ENCODE measurements at regions not wholly inside any gene's neighbourhood (a gene's known extent, or its start where the extent isn't known, plus 50 kb on each side); places are given as distances from the start of the nearest gene placed in this dataset.

GRCh38 chr16:73166441-73166851 lies 118.5 kb upstream of the ZFHX3 start:
- H3K9me3 Mint-ChIP-seq: no peaks in the 10 kb centered on the region
- peaks cover 42% of the 10 kb centered on the region for H3K4me1 Mint-ChIP-seq
- peak overlapping the region; percentile 6 to 79 (median 62) for H3K27ac Mint-ChIP-seq
- H3K36me3 Mint-ChIP-seq (ENCODE audit: low read depth): no peaks in the 10 kb centered on the region
- TF ChIP-seq, protein P1, sequence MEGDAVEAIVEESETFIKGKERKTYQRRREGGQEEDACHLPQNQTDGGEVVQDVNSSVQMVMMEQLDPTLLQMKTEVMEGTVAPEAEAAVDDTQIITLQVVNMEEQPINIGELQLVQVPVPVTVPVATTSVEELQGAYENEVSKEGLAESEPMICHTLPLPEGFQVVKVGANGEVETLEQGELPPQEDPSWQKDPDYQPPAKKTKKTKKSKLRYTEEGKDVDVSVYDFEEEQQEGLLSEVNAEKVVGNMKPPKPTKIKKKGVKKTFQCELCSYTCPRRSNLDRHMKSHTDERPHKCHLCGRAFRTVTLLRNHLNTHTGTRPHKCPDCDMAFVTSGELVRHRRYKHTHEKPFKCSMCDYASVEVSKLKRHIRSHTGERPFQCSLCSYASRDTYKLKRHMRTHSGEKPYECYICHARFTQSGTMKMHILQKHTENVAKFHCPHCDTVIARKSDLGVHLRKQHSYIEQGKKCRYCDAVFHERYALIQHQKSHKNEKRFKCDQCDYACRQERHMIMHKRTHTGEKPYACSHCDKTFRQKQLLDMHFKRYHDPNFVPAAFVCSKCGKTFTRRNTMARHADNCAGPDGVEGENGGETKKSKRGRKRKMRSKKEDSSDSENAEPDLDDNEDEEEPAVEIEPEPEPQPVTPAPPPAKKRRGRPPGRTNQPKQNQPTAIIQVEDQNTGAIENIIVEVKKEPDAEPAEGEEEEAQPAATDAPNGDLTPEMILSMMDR (IDR thresholded peaks at IDR 0.05; ENCODE audit: unreplicated experiment in 3 of 3): no peak
- H3K4me3 Mint-ChIP-seq: peak overlapping the region in 1 of 3 experiments; percentile 31
- H3K27me3 Mint-ChIP-seq (ENCODE audit: low read depth): peaks cover 5% of the 10 kb centered on the region

- no peak overlapping the region for H3K4me3 Mint-ChIP-seq
- H3K36me3 Mint-ChIP-seq (ENCODE audit: low read depth): no peaks in the 10 kb centered on the region
- H3K9me3 Mint-ChIP-seq: peaks cover 7% of the 10 kb centered on the region
- H3K27ac Mint-ChIP-seq: no peak overlapping the region
- TF ChIP-seq, protein P1 (IDR thresholded peaks at IDR 0.05; ENCODE audit: unreplicated experiment in 3 of 3): no peak
- no peaks in the 10 kb centered on the region for H3K27me3 Mint-ChIP-seq (ENCODE audit: low read depth)
- peaks cover 24% of the 10 kb centered on the region for H3K4me1 Mint-ChIP-seq
Observed at GRCh38 chr16:73163238-73163815, 115.4 kb upstream of the ZFHX3 start.

DNA sequence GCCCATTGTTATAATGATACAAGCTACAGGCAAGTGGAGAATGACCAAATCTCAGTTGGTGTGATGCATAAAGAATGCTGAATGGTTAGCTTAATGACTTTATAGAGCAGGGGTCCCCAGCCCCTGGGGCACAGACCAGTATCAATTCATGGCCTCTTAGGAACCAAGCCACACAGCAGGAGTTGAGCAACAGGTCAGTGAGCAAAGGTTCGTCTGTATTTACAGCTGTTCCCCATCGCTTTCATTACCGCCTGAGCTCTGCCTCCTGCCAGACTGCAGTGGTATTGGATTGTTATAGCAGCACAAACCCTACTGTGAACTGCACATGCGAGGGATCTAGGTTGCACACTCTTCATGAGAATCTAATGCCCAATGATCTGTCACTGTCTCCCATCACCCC lies 114.0 kb upstream of the ZFHX3 start:
- Mint-ChIP-seq H3K27ac (no peak overlapping the region), H3K4me1 (peaks cover 13% of the 10 kb centered on the region), H3K27me3 (ENCODE audit: low read depth) (no peaks in the 10 kb centered on the region), H3K9me3 (peaks cover 11% of the 10 kb centered on the region), H3K4me3 (no peak overlapping the region), H3K36me3 (ENCODE audit: low read depth) (no peaks in the 10 kb centered on the region)
- TF ChIP-seq, protein P1 (IDR thresholded peaks at IDR 0.05; ENCODE audit: unreplicated experiment in 3 of 3): no peak

DNA sequence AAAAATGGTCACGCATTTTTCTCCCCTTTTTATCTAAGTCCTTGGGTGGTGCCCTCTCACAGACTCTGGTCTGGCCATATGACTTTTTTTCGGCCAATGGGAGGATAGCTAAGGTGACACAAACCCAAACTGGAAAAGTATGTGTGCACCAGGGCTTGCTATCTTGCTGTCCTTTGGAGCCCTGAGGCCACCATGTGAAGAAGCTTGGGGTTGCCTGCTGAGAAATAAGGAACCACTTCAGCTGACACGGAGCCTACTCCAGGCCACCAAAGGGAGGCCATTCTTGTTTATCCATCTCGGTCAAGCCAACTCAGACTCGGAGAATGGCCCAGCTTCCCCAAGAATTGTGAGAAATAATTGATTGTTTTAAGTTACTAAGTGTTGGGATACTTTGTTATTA lies 111.4 kb upstream of the ZFHX3 start:
- no peaks in the 10 kb centered on the region for H3K36me3 Mint-ChIP-seq (ENCODE audit: low read depth)
- H3K27ac Mint-ChIP-seq: no peak overlapping the region
- no peak overlapping the region for H3K4me3 Mint-ChIP-seq
- no peaks in the 10 kb centered on the region for H3K27me3 Mint-ChIP-seq (ENCODE audit: low read depth)
- peaks cover 4% of the 10 kb centered on the region for H3K4me1 Mint-ChIP-seq
- TF ChIP-seq, protein P1 (IDR thresholded peaks at IDR 0.05; ENCODE audit: unreplicated experiment in 3 of 3): no peak
- peaks cover 11% of the 10 kb centered on the region for H3K9me3 Mint-ChIP-seq

- Mint-ChIP-seq H3K9me3 (peaks cover 11% of the 10 kb centered on the region), H3K27ac (no peak overlapping the region), H3K36me3 (ENCODE audit: low read depth) (no peaks in the 10 kb centered on the region), H3K4me1 (peaks cover 12% of the 10 kb centered on the region), H3K4me3 (no peak overlapping the region), H3K27me3 (ENCODE audit: low read depth) (no peaks in the 10 kb centered on the region)
- TF ChIP-seq, protein P1 (IDR thresholded peaks at IDR 0.05; ENCODE audit: unreplicated experiment in 3 of 3): no peak
Observed at GRCh38 chr16:73157861-73158260, 109.9 kb upstream of the ZFHX3 start.

Measured in nephron (organoid).